Left kidney (tissue), 1 donor: ENCODE measurements at regions not wholly inside any gene's neighbourhood (a gene's known extent, or its start where the extent isn't known, plus 50 kb on each side); places are given as distances from the start of the nearest gene placed in this dataset.

ENCODE experiments used
- DNase-seq: peaks from one replicate; pipeline ENCODE4 v3.0.0-alpha.2; 2013

- no peak for DNase-seq
These were observed 278.5 kb upstream of the ZNF717 start for GRCh38 chr3:76063811-76064210.

- DNase-seq: no peak
These were observed 280.6 kb upstream of the ZNF717 start for GRCh38 chr3:76065964-76066363.

- no peak for DNase-seq
These were observed 292.8 kb upstream of the ZNF717 start for GRCh38 chr3:76078101-76078500.

DNA sequence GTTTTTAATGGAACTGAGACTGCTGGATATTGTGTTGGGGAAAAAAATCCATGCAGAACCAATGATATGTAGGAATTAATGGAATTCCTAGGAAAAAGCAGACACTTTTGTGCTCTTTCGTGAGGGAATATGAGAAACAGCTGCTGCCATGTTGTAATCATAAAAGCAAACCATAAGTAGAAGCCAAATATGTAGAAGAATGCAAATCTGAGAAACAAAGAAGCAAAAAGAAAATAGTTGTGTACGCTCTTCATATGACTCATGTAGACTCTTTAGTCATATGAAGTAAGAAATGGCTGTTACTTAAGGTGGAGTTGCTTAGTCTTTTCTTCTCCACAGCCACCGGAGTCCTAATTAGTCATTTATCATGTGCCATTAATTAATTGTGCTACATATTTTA, 298.6 kb upstream of the ZNF717 start:
- no peak for DNase-seq

DNA sequence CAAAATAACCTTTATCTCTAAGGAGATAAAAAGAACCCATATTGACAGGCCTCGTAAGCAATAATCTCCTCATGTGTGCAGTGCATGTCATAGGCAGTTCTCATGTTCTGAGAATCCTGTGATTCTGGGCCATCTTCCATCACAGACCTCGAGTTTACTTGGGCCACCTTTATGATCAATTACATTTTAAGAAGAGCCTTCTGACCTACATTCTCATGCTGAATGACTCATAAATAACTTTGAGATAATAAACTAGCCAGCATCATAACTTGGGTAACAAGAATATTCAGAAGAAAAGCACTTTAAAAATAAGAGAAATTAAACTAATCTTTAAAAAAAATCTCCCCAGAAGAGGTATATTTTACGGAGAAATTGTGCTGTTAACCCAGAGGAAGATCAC, 310.7 kb upstream of the ZNF717 start:
- no peak for DNase-seq

- no peak for DNase-seq
These were observed 311.7 kb upstream of the ZNF717 start for GRCh38 chr3:76096836-76097588.

GRCh38 chr3:76097589-76097969, 312.2 kb upstream of the ZNF717 start:
- no peak for DNase-seq

GRCh38 chr3:76099956-76100355, 314.6 kb upstream of the ZNF717 start:
- no peak for DNase-seq

DNA sequence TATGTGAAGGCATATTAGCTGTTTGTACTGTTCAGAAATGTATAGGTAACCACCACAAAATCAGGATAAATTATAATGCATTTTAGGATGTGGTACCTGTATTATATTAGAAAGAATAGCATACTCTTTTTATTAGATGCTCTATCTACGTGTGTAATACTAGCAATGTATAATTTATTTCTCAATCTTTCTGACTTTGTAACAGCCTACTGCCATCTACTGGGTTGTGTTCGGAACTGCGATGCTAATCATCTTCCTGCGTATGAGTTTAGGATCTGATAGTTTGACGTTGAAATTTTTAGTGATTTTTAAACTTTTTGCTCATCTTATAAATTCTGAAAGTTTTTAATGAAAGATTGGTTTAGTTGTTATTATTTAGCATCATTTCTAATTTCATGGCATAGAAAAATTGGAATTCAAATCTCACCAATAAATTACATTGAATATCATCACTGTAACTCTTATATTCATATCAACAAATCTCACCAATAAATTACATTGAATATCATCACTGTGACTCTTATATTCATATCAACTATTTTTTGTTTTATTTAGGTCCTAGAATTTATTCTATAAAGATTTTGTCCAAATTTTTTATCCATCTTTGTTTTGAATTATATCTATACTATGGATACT, 322.7 kb upstream of the ZNF717 start:
- peak; percentile 24 for DNase-seq

GRCh38 chr3:76111808-76112207, 326.5 kb upstream of the ZNF717 start:
- no peak for DNase-seq

DNA sequence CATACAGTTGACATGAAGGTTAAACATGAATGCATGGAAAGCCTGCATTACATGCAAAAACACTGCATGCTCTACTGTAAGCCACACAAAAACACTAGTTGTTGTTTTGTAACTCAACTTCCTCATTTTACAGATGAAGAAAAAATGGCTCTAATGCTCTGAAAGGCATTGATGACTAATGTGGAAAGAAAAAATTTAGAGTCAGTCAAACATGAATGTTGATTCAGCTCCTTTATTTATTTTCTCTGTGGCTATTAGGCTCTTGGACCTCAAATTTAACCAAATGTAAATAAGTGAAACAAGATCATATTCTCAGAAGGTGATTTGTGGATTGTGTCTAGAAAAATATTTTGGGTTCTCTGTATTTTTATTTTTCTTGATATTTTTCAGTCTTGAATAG, 336.7 kb upstream of the ZNF717 start:
- no peak for DNase-seq

GRCh38 chr3:76129441-76129840, 344.1 kb upstream of the ZNF717 start:
- no peak for DNase-seq

- DNase-seq: no peak
These were observed 346.2 kb upstream of the ZNF717 start for GRCh38 chr3:76131396-76132153.

GRCh38 chr3:76132154-76132470, 346.8 kb upstream of the ZNF717 start:
- no peak for DNase-seq

DNA sequence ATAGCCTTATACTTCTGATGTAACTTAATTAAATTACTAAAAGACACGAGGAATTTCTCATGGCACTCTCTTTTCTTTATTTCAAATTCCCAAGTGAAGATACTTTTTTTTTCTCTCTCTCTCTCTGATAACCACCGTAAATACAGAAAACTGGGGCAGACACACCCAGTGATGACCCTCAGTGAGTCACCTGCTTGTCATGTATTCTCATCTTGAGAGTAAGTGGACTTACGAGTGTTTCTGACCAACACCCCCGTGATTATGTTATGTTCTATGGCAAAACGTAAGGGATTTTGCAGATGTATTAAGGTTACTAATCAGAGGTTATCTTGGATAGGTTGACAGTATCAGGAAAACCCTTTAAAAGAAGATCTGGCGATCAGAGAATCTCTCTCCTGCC, 348.8 kb upstream of the ZNF717 start:
- DNase-seq: no peak

GRCh38 chr3:76138921-76139320, 353.6 kb upstream of the ZNF717 start:
- DNase-seq: no peak

DNA sequence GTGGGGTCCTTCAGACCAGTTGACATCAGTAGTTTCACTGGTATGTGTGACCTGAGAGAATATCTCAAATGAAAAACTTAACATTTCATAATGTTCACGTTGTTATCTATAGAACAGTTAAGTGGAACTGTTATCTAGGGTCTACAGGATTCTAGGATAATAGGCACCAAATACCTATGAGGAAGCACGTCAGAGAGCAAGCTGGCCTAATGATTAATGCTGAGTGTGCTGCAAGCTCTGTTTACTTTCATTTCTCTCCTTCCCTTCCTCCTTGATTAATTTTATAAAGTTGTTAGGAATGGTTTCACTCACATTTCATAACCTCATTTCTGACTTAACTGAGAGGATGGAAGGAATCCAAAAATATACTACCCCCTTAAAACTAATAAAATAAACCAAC, 362.5 kb upstream of the ZNF717 start:
- no peak for DNase-seq

DNA sequence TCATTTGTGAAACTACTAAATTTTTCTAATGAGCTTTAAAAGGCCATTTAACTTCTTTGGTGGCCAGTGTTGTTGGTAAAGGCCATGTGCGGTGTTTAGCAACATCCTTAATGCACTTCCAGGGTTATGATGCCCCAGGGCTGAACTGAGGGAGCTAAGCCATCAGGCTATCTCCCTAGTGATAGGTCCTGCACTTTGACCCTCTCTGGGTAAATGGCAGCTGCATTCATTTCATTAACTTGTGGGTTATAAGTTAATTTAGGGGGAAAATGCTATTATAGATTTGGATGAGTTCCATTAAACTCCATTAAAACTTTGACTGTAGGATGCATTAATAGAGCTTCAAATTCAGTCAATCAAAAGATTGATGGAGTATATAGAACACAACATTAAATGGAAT, 366.7 kb upstream of the ZNF717 start:
- no peak for DNase-seq

DNA sequence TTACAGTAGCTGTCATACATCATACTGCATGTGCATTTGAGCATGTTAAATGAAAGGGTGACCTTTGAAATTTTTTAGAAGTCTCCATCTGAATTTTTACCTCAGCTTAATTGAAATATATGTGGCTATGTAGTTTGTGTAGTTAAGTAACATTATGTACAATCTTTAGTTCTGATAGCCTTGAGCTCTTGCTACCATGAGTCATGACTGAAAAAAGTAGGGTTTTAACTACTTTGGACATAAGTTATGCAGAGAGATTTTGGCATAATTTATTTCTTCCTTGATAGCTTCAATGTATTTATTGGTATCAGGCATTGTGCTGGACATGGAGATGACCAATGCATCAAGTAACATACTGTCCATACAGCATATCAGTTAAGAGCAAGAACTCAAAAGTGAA, 376.5 kb upstream of the ZNF717 start:
- DNase-seq: no peak

GRCh38 chr3:76171647-76172046, 386.3 kb upstream of the ZNF717 start:
- DNase-seq: no peak

GRCh38 chr3:76177610-76178009, 392.3 kb upstream of the ZNF717 start:
- DNase-seq: no peak

GRCh38 chr3:76178412-76178811, 393.1 kb upstream of the ZNF717 start:
- DNase-seq: no peak

DNA sequence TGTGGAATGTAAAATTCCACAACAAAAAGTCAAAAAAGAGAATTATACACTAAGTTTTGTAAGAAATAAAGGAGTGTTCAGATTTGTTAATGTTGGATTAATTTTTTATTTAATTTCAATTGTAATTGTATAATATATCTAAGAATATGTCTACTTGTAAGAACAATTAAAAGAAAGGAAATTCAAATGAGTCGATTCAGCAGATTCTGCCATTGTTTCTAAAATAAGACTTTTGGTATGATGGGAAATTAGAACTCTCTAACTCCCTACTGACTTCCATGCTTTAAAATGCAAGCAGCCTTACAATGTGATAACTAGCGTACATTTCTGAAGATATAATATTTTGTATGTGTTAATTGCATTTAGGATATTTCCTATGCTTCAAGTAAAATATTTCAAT, 395.9 kb upstream of the ZNF717 start:
- DNase-seq: no peak

DNA sequence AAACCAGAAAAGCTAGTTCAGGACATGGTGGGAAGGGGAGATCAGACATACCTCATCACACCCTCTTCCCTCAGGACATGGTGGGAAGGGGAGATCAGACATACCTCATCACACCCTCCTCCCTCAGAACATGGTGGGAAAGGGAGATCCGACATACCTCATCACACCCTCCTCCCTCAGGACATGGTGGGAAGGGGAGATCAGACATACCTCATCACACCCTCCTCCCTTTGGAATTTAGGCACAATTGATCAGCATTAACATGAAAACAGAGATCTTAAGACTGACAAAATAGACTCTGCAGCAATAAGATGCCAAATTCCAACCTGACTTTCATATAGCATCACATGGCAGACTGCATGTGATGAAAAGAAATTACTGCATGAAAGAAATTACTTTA, 412.7 kb upstream of the ZNF717 start:
- DNase-seq: no peak
